Right lobe of liver (tissue), 4 donors: ENCODE measurements at regions not wholly inside any gene's neighbourhood (a gene's known extent, or its start where the extent isn't known, plus 50 kb on each side); places are given as distances from the start of the nearest gene placed in this dataset.

Experiments
- POLR2A ChIP-seq: fragments of 450-650 bp; IDR thresholded peaks from one replicate; pipeline ENCODE4 v1.6.1; 2017; ENCODE audit warnings: antibody characterized with exemption, mild to moderate bottlenecking
- TF ChIP-seq, protein P1 (sequence below), 4 donors: fragments of 200-600 bp in 3 of 4; fragments of 450-650 bp in 1 of 4; IDR thresholded peaks; one replicate each; pipeline versions ENCODE4 v1.5.1 to v1.8.0; 2016 to 2022; ENCODE audit warnings: antibody characterized with exemption in 4 of 4, mild to moderate bottlenecking in 2 of 4
- donor health status: DM: no; HTN: no; CAD: no.
- donor health status: DM: no; HTN: no; CAD: no.
- donor health status: DM: no; HTN: yes; CAD: no.

DNA sequence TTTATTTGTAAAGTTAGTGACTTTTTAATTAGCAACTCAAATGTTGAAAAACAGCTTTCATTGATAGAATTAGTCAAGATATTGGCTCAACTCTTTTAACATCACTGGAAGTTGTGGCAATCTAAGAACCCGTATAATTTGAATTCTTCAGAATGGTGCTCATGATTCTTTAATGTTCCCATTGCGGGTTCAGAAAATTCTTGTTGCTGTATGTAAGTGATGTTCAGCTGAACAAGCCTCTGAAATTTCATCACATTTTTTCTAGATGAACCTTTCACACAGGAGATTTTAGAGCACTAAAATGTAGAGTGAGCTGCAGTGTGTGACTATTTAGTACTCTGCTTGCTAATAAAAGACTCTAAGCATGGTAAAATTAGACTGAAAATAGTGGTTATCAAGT lies 1317.7 kb downstream of the FSTL5 start:
- TF ChIP-seq, protein P1, sequence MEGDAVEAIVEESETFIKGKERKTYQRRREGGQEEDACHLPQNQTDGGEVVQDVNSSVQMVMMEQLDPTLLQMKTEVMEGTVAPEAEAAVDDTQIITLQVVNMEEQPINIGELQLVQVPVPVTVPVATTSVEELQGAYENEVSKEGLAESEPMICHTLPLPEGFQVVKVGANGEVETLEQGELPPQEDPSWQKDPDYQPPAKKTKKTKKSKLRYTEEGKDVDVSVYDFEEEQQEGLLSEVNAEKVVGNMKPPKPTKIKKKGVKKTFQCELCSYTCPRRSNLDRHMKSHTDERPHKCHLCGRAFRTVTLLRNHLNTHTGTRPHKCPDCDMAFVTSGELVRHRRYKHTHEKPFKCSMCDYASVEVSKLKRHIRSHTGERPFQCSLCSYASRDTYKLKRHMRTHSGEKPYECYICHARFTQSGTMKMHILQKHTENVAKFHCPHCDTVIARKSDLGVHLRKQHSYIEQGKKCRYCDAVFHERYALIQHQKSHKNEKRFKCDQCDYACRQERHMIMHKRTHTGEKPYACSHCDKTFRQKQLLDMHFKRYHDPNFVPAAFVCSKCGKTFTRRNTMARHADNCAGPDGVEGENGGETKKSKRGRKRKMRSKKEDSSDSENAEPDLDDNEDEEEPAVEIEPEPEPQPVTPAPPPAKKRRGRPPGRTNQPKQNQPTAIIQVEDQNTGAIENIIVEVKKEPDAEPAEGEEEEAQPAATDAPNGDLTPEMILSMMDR (IDR thresholded peaks at IDR 0.05), result no peak
- no peak for TF ChIP-seq POLR2A
